GM12878 (cell line): ENCODE measurements at regions not wholly inside any gene's neighbourhood (a gene's known extent, or its start where the extent isn't known, plus 50 kb on each side); places are given as distances from the start of the nearest gene placed in this dataset.

Experiments used
- ATAC-seq: fragments of 200-7000 bp; cut with Tn5 transposase; 3 replicates; pipeline ENCODE4 v1.9.1; 2020; ENCODE audit warnings: mild to moderate bottlenecking, moderate library complexity
- BruUV-seq: library from RNA; stranded (reverse); fragments of 400-500 nt; replicated peaks from 2 replicates; lab custom pipeline; 2021; lab: Mats Ljungman, UMichigan
- CTCF ChIA-PET: fragments of 300-600 bp; sonication (Branson Sonifier 250); formaldehyde crosslinking; extraction: SDS; loops from one replicate; lab custom pipeline; 2021; ENCODE audit warnings: inconsistent platforms; lab: Yijun Ruan, JAX
- POLR2A ChIA-PET: fragments of 350-600 bp; formaldehyde crosslinking; extraction: SDS; loops from one replicate; lab custom pipeline; 2021; ENCODE audit warnings: inconsistent platforms; lab: Charles Lee
- RAD21 ChIA-PET: fragments of 300-600 bp; sonication (Branson Sonifier 250); formaldehyde crosslinking; loops from one replicate; lab custom pipeline; 2023; ENCODE audit warnings: antibody characterized with exemption; ENCODE audit not compliant: unreplicated experiment; lab: Charles Lee
- SMC1A ChIA-PET: fragments of 300-600 bp; sonication (Branson Sonifier 250); formaldehyde crosslinking; loops from one replicate; lab custom pipeline; 2023; ENCODE audit not compliant: unreplicated experiment, uncharacterized antibody; lab: Charles Lee
- DNase-seq: peaks from one replicate; pipeline ENCODE4 v3.0.0-alpha.2; 2011; ENCODE audit warnings: low read depth, low spot score
- FAIRE-seq: peaks from 3 replicates; lab custom pipeline; 2011; peaks lifted over from hg19 to GRCh38; lab: Jason Lieb, UNC
- H2AFZ ChIP-seq: 2 replicates; pipeline ENCODE4 v1.6.0; 2011; ENCODE audit warnings: low read depth, low read length, control low read depth; ENCODE audit not compliant: control insufficient read depth
- H3K27ac ChIP-seq: 2 replicates; pipeline ENCODE4 v1.5.1; 2011; ENCODE audit warnings: control low read depth; ENCODE audit not compliant: control insufficient read depth, insufficient read depth
- H3K27me3 ChIP-seq, 2 experiments: replicated peaks in 1 of 2; 2 replicates each; pipeline versions ENCODE4 v1.6.0 to v1.6.1; 2011; ENCODE audit warnings: low read length in 1 of 2; ENCODE audit not compliant: control insufficient read depth in 2 of 2, insufficient read depth in 2 of 2
- H3K36me3 ChIP-seq, 2 experiments: 2 replicates each; pipeline ENCODE4 v1.5.1; 2011; ENCODE audit warnings: low read length in 1 of 2; ENCODE audit not compliant: control insufficient read depth in 2 of 2, insufficient read depth in 2 of 2
- H3K4me1 ChIP-seq: 2 replicates; pipeline ENCODE4 v1.6.1; 2011; ENCODE audit warnings: mild to moderate bottlenecking, low read length, moderate library complexity, mixed read lengths; ENCODE audit not compliant: control insufficient read depth, insufficient read depth
- H3K4me2 ChIP-seq: 2 replicates; pipeline ENCODE4 v1.6.0; 2011; ENCODE audit warnings: control low read depth; ENCODE audit not compliant: control insufficient read depth, insufficient read depth
- H3K4me3 ChIP-seq: fragments of 200-600 bp; sonication (generic); 2 replicates; pipeline ENCODE4 v1.5.1; 2016
- H3K79me2 ChIP-seq: 2 replicates; pipeline ENCODE4 v1.6.0; 2011; ENCODE audit warnings: low read length; ENCODE audit not compliant: control insufficient read depth, insufficient read depth
- H3K9ac ChIP-seq: 2 replicates; pipeline ENCODE4 v1.8.0; 2011; ENCODE audit warnings: low read length, control low read depth, mixed read lengths; ENCODE audit not compliant: control insufficient read depth, insufficient read depth
- H3K9me3 ChIP-seq: replicated peaks from 3 replicates; pipeline ENCODE4 v1.5.1; 2011; ENCODE audit warnings: mild to moderate bottlenecking, low read length; ENCODE audit not compliant: control insufficient read depth, insufficient read depth
- H4K20me1 ChIP-seq: 2 replicates; pipeline ENCODE4 v1.6.0; 2011; ENCODE audit not compliant: control insufficient read depth, insufficient read depth
- CBX5 ChIP-seq: sonication (generic); IDR thresholded peaks from 2 replicates; pipeline ENCODE4 v1.6.1; 2016; ENCODE audit warnings: low read depth, moderate library complexity, mild to moderate bottlenecking, inconsistent platforms
- ETV6 ChIP-seq, 2 experiments: fragments of 450-650 bp in 1 of 2; IDR thresholded peaks in 1 of 2; conservative IDR thresholded peaks in 1 of 2; 2 replicates each; pipeline ENCODE4 v1.6.1; 2014; ENCODE audit warnings: antibody characterized with exemption in 1 of 2, borderline replicate concordance in 1 of 2, low read depth in 1 of 2, mild to moderate bottlenecking in 1 of 2, moderate library complexity in 1 of 2
- EZH2 ChIP-seq: IDR thresholded peaks from 2 replicates; pipeline ENCODE4 v1.6.1; 2012; ENCODE audit warnings: low read depth, mild to moderate bottlenecking, control low read depth, inconsistent platforms, low read length, borderline replicate concordance; ENCODE audit not compliant: control insufficient read depth
- IKZF1 ChIP-seq: fragments of 450-650 bp; conservative IDR thresholded peaks from 2 replicates; pipeline ENCODE4 v1.6.1; 2017; ENCODE audit warnings: antibody characterized with exemption, mild to moderate bottlenecking
- NKRF ChIP-seq: fragments of 450-650 bp; conservative IDR thresholded peaks from 2 replicates; pipeline ENCODE4 v1.6.1; 2017; ENCODE audit warnings: mild to moderate bottlenecking, moderate library complexity
- REST ChIP-seq: IDR thresholded peaks from 2 replicates; pipeline ENCODE4 v1.6.1; 2012; ENCODE audit warnings: mild to moderate bottlenecking, low read depth, low read length
- STAT1 ChIP-seq: fragments of 450-650 bp; conservative IDR thresholded peaks from 2 replicates; pipeline ENCODE4 v1.6.1; 2014; ENCODE audit warnings: antibody characterized with exemption, mild to moderate bottlenecking
- TARDBP ChIP-seq: IDR thresholded peaks from 2 replicates; pipeline ENCODE4 v1.6.1; 2016; ENCODE audit warnings: borderline replicate concordance
- YBX1 ChIP-seq: fragments of 450-650 bp; IDR thresholded peaks from 2 replicates; pipeline ENCODE4 v1.6.1; 2016; ENCODE audit warnings: antibody characterized with exemption
- in situ Hi-C: fragments of 300-500 bp; cut with MboI; formaldehyde crosslinking; loops from 9 replicates; pipeline ENCODE4 v1.14.3; 2018; ENCODE audit warnings: mixed read lengths
- intact Hi-C: fragments of 100-400 bp; cut with micrococcal nuclease; formaldehyde crosslinking; loops from one replicate; pipeline ENCODE4 v1.14.2; 2022; ENCODE audit not compliant: unreplicated experiment

GRCh38 chr5:99926463-99926862 lies 608.7 kb upstream of the FAM174A start (continued):
- TF ChIP-seq EZH2 (no peak), IKZF1 (no peak), REST (no peak), TARDBP (no peak), CBX5 (no peak), YBX1 (no peak), STAT1 (no peak)

- CTCF ChIA-PET = no interaction called here
- RAD21 ChIA-PET = no interaction called here
- ATAC-seq = no peak
- no peak overlapping the region for H3K4me3 ChIP-seq
- intact Hi-C loops = no loop called here
- H4K20me1 ChIP-seq = no peaks in the 10 kb centered on the region
- no peak overlapping the region for H3K27ac ChIP-seq
- in situ Hi-C loops = no loop called here
- H3K4me2 ChIP-seq = no peak overlapping the region
- no peaks in the 10 kb centered on the region for H3K9me3 ChIP-seq
- BruUV-seq = no TSS peak
- no peaks in the 10 kb centered on the region for H3K36me3 ChIP-seq
- H3K79me2 ChIP-seq = no peaks in the 10 kb centered on the region
- POLR2A ChIA-PET = no interaction called here
- no peaks in the 10 kb centered on the region for H3K4me1 ChIP-seq
- TF ChIP-seq NKRF (no peak), ETV6 (conservative IDR thresholded peaks at IDR 0.05 in 1 of 2, IDR thresholded peaks at IDR 0.05 in 1 of 2; ENCODE audit: borderline replicate concordance in 1 of 2, low read depth in 1 of 2) (no peak)
- TF ChIP-seq, all 136 proteins: peak for 0
- no peaks in the 10 kb centered on the region for H3K27me3 ChIP-seq
- SMC1A ChIA-PET = no interaction called here
- no peak overlapping the region for H3K9ac ChIP-seq
- DNase-seq (no peak), FAIRE-seq (no peak)
- H2AFZ ChIP-seq = no peak overlapping the region
These were observed 612.8 kb upstream of the FAM174A start for GRCh38 chr5:99922386-99922785.
